Upper lobe of left lung (tissue), 6 donors: ENCODE measurements at regions not wholly inside any gene's neighbourhood (a gene's known extent, or its start where the extent isn't known, plus 50 kb on each side); places are given as distances from the start of the nearest gene placed in this dataset.
A peak's percentile ranks its signal among the peaks of the same experiment; 100 is the strongest.
"Not testable (repeated sequence)": the region's sequence is repeated elsewhere in the genome, so short reads cannot be mapped to it uniquely, and the experiment has no call there.

Experiments used
- ATAC-seq, 2 donors: fragments of 200-7000 bp; cut with Tn5 transposase; one replicate each; pipeline ENCODE4 v1.9.1; 2022; ENCODE audit warnings: mild to moderate bottlenecking in 2 of 2, moderate library complexity in 2 of 2; ENCODE audit not compliant: low FRiP score in 2 of 2
- DNase-seq, 2 donors: peaks; one replicate each; pipeline ENCODE4 v3.0.0-alpha.2; 2019 to 2020
- H3K27ac ChIP-seq, 4 donors: fragments of 200-600 bp; sonication (generic); one replicate each; pipeline ENCODE4 v1.5.1; 2016 to 2019
- H3K27me3 ChIP-seq, 4 donors: fragments of 200-600 bp; sonication (generic); one replicate each; pipeline ENCODE4 v1.5.1; 2017 to 2019
- H3K36me3 ChIP-seq, 4 donors: fragments of 200-600 bp; sonication (generic); one replicate each; pipeline ENCODE4 v1.5.1; 2016 to 2019
- H3K4me1 ChIP-seq, 4 donors: fragments of 200-600 bp; sonication (generic); one replicate each; pipeline ENCODE4 v1.5.1; 2018 to 2019
- H3K4me3 ChIP-seq, 4 donors: fragments of 200-600 bp; sonication (generic); one replicate each; pipeline ENCODE4 v1.5.1; 2017 to 2019; ENCODE audit warnings: mild to moderate bottlenecking in 2 of 4, moderate library complexity in 1 of 4
- H3K9me3 ChIP-seq, 4 donors: fragments of 200-600 bp; sonication (generic); one replicate each; pipeline ENCODE4 v1.5.1; 2018 to 2019
- CTCF ChIP-seq, 6 experiments: fragments of 450-650 bp in 4 of 6; fragments of 200-600 bp in 2 of 6; sonication (generic) in 2 of 6; IDR thresholded peaks; one replicate each; pipeline ENCODE4 v1.5.1; 2016 to 2019; ENCODE audit warnings: antibody characterized with exemption in 6 of 6
- EP300 ChIP-seq, 4 donors: sonication (generic); formaldehyde crosslinking; IDR thresholded peaks; one replicate each; pipeline ENCODE4 v1.5.1; 2017; ENCODE audit warnings: antibody characterized with exemption in 4 of 4, control low read depth in 2 of 4
- POLR2A ChIP-seq, 4 donors: fragments of 450-650 bp; IDR thresholded peaks; one replicate each; pipeline ENCODE4 v1.5.1; 2016 to 2017; ENCODE audit warnings: antibody characterized with exemption in 4 of 4, mild to moderate bottlenecking in 2 of 4
- POLR2AphosphoS5 ChIP-seq, 2 donors: sonication (generic); formaldehyde crosslinking; IDR thresholded peaks; one replicate each; pipeline ENCODE4 v1.5.1; 2017; ENCODE audit warnings: antibody characterized with exemption in 2 of 2
- WGBS, 2 donors: methylation state at CpG; one replicate each; pipeline ENCODE4 v1.1.5; 2017 to 2018; 5-methylcytosine and 5-hydroxymethylcytosine counted together
- donor health status: DM: no; HTN: no; CAD: no; lungs with moderate emphysema.
- donor health status: DM: no; HTN: yes; CAD: no; lungs with severe emphysema.

DNA sequence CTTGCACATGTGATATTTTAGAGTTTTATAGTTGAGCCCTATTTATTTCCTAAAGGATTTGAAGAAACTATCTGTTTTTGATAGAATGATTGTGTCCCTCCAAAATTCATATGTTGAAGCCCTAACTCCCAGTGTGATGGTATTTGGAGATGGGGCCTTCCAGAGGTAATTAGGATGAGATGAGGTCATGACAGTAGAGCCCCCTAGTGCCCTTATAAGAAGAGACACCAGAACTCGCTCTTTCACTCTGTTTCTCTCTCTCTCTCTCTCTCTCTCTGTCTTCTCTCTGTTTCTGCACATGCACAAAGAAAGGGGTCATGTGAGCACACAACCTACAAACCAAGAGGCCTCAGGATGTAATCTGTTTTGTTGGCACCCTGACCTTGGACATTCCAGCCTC, 921.9 kb upstream of the DIAPH2 start:
- Histone ChIP-seq H3K27ac (no peak overlapping the region), H3K27me3 (no peaks in the 10 kb centered on the region), H3K36me3 (no peaks in the 10 kb centered on the region), H3K9me3 (no peaks in the 10 kb centered on the region), H3K4me3 (no peak overlapping the region), H3K4me1 (no peaks in the 10 kb centered on the region)
- no peak for TF ChIP-seq CTCF (IDR thresholded peaks at IDR 0.05)
- no peak for TF ChIP-seq POLR2AphosphoS5 (IDR thresholded peaks at IDR 0.05)
- TF ChIP-seq EP300 (IDR thresholded peaks at IDR 0.05) = no peak
- no peak for TF ChIP-seq POLR2A (IDR thresholded peaks at IDR 0.05)
- DNase-seq = no peak
- 63 to 100% methylated on average over 1 of the region's 1 CpG for WGBS, 2 donors
- ATAC-seq = no peak

DNA sequence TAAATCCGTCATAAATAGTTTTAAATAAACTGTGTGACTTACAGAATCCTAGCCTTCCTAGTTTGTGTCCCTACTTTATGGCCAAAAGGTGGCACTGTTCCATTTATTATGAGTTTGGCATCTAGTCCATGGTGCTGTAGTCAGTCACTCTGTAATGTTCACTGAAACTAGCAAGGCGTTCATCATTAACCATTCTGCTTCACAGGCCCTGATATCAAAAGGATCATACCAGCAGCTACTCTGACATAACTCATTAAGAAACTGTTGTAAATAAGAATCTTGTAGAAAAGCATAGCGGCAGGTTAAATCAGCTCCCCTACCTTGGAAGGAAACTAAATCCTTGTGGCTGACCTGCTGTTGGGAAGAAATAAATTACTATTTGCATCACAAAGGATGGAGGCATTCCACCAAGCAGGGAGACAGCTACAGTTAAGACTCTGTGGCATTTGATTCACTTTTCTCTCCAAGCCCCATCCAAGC, 919.6 kb upstream of the DIAPH2 start:
- H3K4me1 ChIP-seq = no peaks in the 10 kb centered on the region
- H3K27me3 ChIP-seq = no peaks in the 10 kb centered on the region
- ATAC-seq = no peak
- no peak overlapping the region for H3K27ac ChIP-seq
- 20 to 34% methylated on average over 3 of the region's 3 CpGs for WGBS, 2 donors
- no peaks in the 10 kb centered on the region for H3K36me3 ChIP-seq
- TF ChIP-seq CTCF (IDR thresholded peaks at IDR 0.05) (peak in 4 of 6 experiments; percentile 8 to 27 (median 16)), POLR2AphosphoS5 (IDR thresholded peaks at IDR 0.05) (no peak)
- no peak overlapping the region for H3K4me3 ChIP-seq
- no peak for DNase-seq
- H3K9me3 ChIP-seq = no peaks in the 10 kb centered on the region

DNA sequence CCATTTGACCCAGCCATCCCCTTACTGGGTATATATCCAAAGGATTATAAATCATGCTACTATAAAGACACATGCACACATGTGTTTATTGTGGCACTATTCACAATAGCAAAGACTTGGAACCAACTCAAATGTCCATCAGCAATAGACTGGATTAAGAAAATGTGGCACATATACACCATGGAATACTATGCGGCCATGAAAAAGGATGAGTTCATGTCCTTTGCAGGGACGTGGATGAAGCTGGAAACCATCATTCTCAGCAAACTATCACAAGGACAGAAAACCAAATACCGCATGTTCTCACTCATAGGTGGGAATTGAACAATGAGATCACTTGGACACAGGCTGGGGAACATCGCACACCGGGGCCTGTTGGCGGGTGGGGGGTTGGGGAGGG, 913.4 kb upstream of the DIAPH2 start:
- DNase-seq, ATAC-seq, H3K4me1 ChIP-seq, H3K27me3 ChIP-seq, H3K4me3 ChIP-seq, H3K27ac ChIP-seq, H3K9me3 ChIP-seq, H3K36me3 ChIP-seq: not testable (repeated sequence)
- WGBS, 2 donors = 77 to 86% methylated on average over 2 to 6 of the region's 6 CpGs

DNA sequence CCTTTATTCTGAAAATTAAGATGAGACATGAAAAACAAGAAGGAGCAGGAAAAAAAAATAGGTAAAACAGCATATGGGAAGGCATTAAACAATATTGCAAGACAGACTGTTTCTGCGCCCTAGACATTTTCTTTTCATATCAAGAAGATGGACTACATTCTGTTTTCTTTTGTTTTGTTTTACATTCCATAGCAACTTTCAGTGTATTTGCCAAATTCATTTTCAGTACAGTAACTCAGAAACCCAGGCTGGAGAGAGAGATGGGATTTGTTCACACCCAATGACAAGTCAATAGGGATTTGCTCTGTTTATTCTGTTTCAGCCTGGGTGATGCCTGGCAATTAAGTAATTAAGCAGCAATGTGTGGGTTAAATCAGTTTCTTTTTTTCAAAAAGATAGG, 892.8 kb upstream of the DIAPH2 start:
- no peaks in the 10 kb centered on the region for H3K27me3 ChIP-seq
- no peaks in the 10 kb centered on the region for H3K9me3 ChIP-seq
- no peaks in the 10 kb centered on the region for H3K36me3 ChIP-seq
- H3K27ac ChIP-seq = no peak overlapping the region
- TF ChIP-seq EP300 (IDR thresholded peaks at IDR 0.05) = no peak
- TF ChIP-seq CTCF (IDR thresholded peaks at IDR 0.05) = no peak
- no peak for TF ChIP-seq POLR2AphosphoS5 (IDR thresholded peaks at IDR 0.05)
- TF ChIP-seq POLR2A (IDR thresholded peaks at IDR 0.05) = no peak
- no peak for ATAC-seq
- WGBS, 2 donors = 85 to 88% methylated on average over 1 of the region's 1 CpG
- no peaks in the 10 kb centered on the region for H3K4me1 ChIP-seq
- H3K4me3 ChIP-seq = no peak overlapping the region
- DNase-seq = no peak

DNA sequence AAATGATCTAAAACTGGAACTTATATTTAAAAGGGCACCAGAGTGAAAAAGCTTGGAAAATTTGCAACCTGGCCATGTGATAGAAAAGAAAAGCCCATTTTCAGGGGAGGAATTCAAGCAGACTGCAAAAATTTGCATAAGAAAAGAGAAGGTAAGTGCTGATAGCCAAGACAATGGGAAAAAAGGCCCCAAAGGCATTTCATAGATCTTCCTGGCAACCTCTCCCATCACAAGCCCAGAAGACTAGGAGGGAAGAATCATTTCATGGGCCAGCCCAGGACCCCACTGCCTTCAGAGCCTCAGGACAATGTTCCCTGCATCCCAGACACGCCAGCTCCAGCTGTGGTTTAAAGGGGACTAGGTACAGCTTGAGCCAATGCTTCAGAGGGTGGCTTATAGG, 887.3 kb upstream of the DIAPH2 start:
- Histone ChIP-seq H3K27ac (no peak overlapping the region), H3K4me3 (no peak overlapping the region), H3K27me3 (no peaks in the 10 kb centered on the region), H3K9me3 (peaks cover 0 to 4% (median 0%) of the 10 kb centered on the region in 4 donors), H3K36me3 (no peaks in the 10 kb centered on the region), H3K4me1 (no peaks in the 10 kb centered on the region)
- WGBS, 2 donors = 33 to 100% methylated on average over 1 of the region's 1 CpG
- DNase-seq (no peak), ATAC-seq (no peak)
- TF ChIP-seq CTCF (IDR thresholded peaks at IDR 0.05) = no peak
